ELR (cell line): ENCODE measurements at regions not wholly inside any gene's neighbourhood (a gene's known extent, or its start where the extent isn't known, plus 50 kb on each side); places are given as distances from the start of the nearest gene placed in this dataset.

Experiments
- DNase-seq: peaks from one replicate; pipeline ENCODE4 v3.0.0-alpha.2; 2015; ENCODE audit warnings: low read depth

GRCh38 chr3:148389916-148390315 is 307.8 kb upstream of the AGTR1 start:
- peak; percentile 59 for DNase-seq

GRCh38 chr3:148395821-148396220 is 301.9 kb upstream of the AGTR1 start:
- DNase-seq = no peak

- no peak for DNase-seq
These were observed 296.9 kb upstream of the AGTR1 start for GRCh38 chr3:148400754-148401153.

GRCh38 chr3:148408667-148409066 is 289.0 kb upstream of the AGTR1 start:
- DNase-seq = no peak

GRCh38 chr3:148420242-148420641 is 277.5 kb upstream of the AGTR1 start:
- DNase-seq = no peak

DNA sequence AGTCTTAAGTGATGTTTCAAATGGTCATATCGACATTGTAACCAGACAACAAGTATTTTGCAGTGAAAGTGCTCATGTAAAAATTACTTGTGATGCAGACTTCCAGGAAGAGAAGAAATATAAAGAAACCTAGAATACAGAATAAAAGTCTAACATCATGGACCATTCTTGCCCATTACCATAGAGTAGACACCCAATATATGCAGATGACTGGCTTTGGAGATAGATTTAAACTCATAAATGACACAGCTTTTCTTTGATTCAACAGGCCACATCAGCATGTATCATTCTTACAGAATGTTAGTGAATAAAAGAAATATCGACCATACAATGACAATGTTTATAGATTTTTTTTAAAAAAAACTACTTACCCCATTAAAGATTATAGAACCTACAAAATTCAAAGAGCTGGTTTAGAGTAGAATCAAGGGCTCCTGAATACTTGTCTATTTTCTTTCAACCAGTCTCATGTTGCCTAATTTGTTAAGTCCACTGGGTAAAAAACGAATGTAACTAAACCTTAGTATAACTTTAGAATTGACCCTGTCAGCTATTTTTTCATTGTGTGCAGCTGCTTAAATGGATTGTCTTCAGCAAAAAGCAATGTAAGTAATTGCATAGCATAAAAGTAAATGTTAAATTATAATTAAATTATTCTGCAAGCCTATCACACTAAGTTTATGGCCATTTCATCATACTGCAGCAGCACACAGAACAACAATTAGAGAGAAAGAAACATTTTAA is 268.7 kb upstream of the AGTR1 start:
- DNase-seq = peak; percentile 16

DNA sequence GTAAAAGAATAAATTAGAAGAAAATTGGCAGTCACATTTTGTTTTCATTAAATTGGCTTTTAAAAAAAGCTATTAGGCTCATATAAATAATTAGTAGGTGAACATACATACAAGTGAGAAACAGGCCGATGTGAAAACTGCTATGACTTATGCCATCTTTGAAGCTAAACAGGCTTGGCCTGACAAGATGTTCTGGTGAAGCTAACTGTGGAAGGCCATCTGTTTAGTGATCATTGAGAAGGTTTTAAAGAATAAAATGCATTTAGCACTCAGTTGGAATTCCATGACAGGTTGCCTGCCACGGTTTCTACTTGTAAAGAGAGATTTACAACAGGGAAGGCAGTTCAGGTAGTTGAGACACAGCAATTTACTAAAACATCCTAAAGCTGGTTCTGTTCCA is 264.0 kb upstream of the AGTR1 start:
- DNase-seq = no peak

- no peak for DNase-seq
These were observed 262.2 kb upstream of the AGTR1 start for GRCh38 chr3:148435534-148435933.

- DNase-seq = no peak
These were observed 258.4 kb upstream of the AGTR1 start for GRCh38 chr3:148439254-148439822.

DNA sequence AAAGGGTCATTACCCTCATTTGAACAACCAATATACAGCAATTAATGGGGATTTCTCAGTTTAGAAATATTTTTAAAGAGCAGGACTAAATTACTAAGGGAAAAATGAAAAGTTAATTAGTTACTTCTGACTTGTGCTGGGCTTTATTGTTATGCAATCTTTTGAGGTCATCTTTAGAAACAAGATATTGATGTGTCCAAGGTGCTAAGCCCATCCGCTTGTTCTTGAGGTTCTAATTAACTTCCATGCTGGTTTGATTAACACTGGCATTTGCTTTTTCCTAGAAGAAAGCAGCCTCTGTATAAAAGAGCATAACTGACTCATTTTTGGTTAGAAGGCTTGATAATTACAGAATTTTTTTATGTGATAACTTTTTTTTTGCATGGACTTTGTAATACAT is 256.5 kb upstream of the AGTR1 start:
- no peak for DNase-seq

DNA sequence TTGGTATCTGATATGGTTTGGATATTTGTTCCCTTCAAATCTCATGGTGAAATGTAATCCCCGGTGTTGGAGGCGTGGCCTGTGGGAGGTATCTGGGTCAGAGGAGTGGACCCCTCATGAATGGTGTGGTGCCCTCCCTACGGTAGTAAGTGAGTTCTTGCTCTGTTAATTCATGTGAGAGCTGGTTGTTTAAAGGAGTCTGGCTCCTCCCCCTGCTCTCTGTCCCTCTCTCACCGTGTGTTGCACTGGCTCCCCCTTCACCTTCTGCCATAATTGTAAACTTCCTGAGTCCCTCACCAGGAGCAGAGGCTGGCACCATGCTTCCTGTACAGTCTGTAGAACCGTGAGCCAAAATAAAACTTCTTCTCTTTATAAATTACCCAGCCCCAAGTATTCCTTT is 246.9 kb upstream of the AGTR1 start:
- no peak for DNase-seq

DNA sequence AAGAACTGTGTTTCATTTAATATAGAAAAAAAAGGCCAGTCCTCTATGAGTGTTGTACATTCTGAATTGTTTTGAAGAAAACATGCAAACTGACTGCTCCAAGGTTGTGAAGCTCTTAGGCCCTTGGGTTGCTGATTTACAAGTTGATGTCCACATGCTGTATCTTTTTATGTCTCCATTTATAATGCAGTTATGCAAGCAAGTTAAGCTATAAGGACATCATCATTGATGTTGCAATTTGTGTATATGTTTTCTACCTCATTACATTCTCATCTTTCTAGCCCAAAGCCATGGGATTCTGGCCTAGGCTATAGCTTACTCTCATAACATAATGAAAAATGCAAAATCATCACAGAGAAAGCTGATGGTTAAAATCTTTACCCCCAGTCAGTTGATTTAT is 245.7 kb upstream of the AGTR1 start:
- DNase-seq = no peak

DNA sequence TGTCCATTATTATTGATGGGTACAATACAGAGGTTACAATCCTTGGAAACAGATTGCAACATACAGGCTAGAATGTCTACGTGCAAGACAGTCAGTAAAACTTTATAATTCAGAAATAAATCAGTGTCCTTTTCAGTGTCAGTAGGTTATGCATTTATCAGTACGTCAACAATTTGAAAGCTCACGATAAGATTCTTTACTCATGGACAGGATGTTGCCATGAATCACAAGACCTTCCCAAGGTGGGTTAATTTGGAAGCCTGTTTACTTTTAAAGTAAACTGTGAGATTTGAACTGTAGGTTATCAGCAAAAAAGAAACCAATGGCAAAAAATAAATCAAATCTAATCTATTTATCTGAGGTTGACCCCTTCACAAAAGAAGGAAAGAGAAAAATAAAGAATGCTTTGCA is 243.9 kb upstream of the AGTR1 start:
- DNase-seq = no peak

- DNase-seq = no peak
These were observed 242.6 kb upstream of the AGTR1 start for GRCh38 chr3:148455098-148455497.

GRCh38 chr3:148457886-148458285 is 239.8 kb upstream of the AGTR1 start:
- no peak for DNase-seq

- DNase-seq = peak; percentile 63
These were observed 237.7 kb upstream of the AGTR1 start for GRCh38 chr3:148459931-148460513.

DNA sequence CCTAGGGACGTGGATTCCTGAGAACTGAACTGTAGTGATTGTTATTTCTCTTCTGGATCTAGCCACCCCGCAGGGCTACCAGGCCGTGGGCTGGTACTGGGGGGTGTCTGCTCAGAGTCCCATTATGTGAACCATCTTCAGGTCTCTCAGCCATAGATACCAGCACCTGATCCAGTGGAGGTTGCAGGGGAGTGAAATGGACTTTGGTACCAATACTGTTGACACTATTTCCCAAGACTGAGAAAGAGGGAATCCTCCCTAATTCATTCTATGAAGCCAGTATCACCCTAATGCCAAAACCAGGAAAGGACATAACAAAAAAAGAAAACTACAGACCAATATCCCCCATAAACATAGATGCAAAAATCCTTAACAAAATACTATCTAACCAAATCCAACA is 237.0 kb upstream of the AGTR1 start:
- no peak for DNase-seq

GRCh38 chr3:148464246-148464645 is 233.5 kb upstream of the AGTR1 start:
- peak; percentile 74 for DNase-seq

DNA sequence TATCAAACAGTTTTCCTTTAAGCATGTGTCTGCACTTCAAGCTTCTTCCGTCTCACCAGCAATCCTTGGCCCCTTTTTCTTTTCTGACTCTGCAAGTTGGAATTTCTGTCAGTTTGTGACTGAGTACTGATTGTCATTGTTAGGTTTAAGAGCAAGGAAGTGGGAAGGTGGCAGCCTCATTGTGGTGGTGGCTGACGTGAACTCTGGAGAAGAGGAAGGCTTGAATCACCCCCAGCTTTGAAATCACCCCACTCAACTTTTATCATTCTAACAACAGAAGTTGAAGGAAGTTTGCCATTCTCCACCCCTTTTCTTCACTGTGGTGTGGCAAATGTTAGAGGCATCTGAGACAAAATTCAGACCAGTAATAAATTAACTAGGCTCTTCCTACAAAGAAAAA is 231.6 kb upstream of the AGTR1 start:
- DNase-seq = peak; percentile 93

DNA sequence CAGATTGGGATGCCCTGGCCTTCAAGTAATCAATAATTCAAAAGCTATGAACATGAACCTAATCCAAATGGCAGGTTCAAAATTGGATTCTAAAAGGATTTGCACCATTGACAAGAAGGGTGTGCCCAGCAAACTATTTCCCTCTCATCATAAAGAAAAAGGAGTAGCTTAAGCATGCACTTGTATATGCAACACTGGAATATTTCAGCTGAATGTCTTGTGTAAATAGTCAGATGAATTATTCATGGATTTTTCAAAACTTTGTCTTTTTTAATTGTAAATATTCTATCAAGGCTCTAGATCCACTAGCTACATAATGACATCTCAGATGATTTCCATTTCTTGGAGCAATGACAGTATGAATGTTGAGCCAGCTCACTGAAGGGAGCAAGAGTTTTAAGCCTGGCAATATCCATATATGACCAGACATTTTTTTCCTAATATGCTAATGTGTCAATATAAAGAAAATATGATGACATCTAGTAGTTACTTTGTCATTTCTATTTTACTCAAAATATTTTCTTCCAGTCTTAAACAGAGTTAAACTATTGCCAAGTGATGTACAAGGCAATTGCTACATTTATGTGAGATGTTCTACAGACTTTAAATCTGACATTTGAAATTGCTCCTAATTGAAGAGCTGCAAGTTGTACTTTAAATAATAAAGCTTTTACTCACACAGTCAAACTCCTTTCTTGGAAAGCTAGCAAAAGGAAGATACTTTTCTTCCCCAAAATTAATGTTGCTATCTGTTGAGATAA is 230.5 kb upstream of the AGTR1 start:
- DNase-seq = no peak

DNA sequence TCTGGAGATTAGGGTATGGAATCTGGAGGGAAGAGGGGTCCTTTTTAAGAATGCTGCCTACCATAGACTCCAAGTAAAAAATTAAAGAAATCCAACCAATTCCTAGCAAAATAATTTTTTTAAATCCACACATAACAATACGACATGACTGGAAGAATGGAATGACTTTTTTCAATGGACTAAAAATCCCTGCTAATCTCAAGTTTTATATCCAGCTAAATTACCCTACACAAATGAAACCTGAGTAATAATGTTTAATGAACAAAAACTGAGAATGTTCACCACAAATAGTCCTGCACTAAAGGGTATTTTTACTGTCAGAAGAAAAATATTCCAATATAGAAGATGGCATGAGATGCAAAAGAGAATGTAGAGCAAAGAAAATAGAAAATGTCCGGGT is 220.3 kb upstream of the AGTR1 start:
- DNase-seq = no peak

DNA sequence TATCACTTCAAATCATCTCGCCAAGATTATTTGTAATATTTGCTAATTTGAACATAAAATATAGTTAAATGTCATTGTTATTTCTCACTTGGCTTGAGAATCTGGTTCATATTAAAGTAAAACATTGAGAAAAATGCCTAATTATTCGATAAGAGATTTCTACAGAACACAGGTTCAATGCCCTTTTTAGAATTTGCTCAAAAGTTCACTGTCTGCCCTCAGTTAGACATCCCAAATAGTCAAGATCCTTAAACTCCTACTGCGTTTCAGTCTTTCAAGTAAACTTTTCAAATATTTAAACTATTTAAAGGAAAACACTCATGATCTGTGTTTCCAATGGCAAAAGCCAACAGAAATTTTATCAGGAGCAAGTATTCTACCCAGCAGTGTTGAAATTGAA is 204.1 kb upstream of the AGTR1 start:
- no peak for DNase-seq

DNA sequence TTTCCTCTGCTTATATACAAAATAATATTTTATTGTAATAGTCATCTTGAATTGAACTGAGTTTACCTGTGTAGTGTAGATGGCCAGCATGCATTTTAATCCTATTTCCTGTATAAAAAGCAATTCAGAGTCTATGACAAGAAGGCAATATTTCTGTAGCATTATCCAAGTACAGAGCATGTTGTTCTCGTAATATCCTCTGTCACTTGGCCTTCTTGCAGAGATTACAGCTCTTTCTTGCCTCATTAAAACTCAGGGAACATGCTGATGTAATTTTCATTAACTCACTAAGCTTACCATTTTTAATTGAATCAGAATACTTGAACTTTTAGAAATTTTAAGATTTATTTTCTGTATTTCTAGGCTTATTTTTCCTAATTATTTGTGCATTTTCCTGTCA is 203.3 kb upstream of the AGTR1 start:
- DNase-seq = no peak
